ENCODE measurements at regions not wholly inside any gene's neighbourhood (a gene's known extent, or its start where the extent isn't known, plus 50 kb on each side); places are given as distances from the start of the nearest gene placed in this dataset.

DNA sequence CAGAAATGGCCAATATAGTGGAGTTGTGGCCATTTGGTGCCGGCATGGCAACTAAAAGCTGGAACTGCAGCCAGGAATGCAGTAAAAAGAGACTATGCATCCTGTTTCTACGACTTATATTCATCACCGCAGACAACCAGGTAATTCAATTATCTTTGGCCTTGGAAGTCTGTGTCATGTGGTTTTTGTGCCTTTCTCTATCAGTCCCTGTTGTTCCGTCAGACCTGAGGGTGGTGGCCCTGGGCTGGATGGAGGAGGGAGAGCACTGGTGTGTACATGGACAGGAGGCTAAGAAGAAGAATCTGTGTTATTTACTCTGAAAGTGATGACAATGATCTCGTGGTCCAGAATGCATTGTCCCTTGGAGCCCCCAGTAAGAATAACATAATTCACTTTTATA lies 852.6 kb downstream of the VRK1 start:
- H3K4me1 ChIP-seq (ENCODE audit: control insufficient read depth in 2 of 2, insufficient read depth in 1 of 2, low read depth in 1 of 2, low read length in 2 of 2) = peaks cover 0 to 2% of the 10 kb centered on the region in 2 donors
- WGBS, 2 donors (ENCODE audit: extremely low coverage in 2 of 2, insufficient read length in 2 of 2, insufficient replicate concordance in 1 of 2) = no CpG with 5 or more reads among the region's 5 CpGs
- no peak overlapping the region for H2AK5ac ChIP-seq (ENCODE audit: low read depth, low read length)
- no peak overlapping the region for H3K4ac ChIP-seq (ENCODE audit: low read length)
- no peak overlapping the region for H2AFZ ChIP-seq (ENCODE audit: low read length)
- no peak overlapping the region for H4K91ac ChIP-seq (ENCODE audit: low read depth, low read length, poor library complexity)
- no peaks in the 10 kb centered on the region for H3K36me3 ChIP-seq (replicated peaks in 1 of 2; ENCODE audit: control insufficient read depth in 2 of 2, insufficient read depth in 2 of 2, low read length in 2 of 2)
- no peak overlapping the region for H3K14ac ChIP-seq (ENCODE audit: low read length)
- no peak overlapping the region for H2BK15ac ChIP-seq (ENCODE audit: low read length)
- DNase-seq (ENCODE audit: low spot score) = no peak
- no peak overlapping the region for H2BK120ac ChIP-seq (ENCODE audit: low read depth, low read length)
- no peak overlapping the region for H2BK5ac ChIP-seq (ENCODE audit: low read length)
- H3K9me3 ChIP-seq (replicated peaks in 1 of 2; ENCODE audit: control insufficient read depth in 2 of 2, insufficient read depth in 1 of 2, low read depth in 1 of 2, low read length in 2 of 2) = no peaks in the 10 kb centered on the region
- H3K27ac ChIP-seq (replicated peaks; ENCODE audit: low read length) = no peak overlapping the region
- no peak overlapping the region for H3K9ac ChIP-seq (ENCODE audit: low read depth, low read length, poor library complexity)
- H3K27me3 ChIP-seq (ENCODE audit: control insufficient read depth in 3 of 3, insufficient read depth in 3 of 3, low read depth in 1 of 3, low read length in 3 of 3) = no peaks in the 10 kb centered on the region
- H3K4me2 ChIP-seq (ENCODE audit: insufficient read depth, low read length, poor library complexity, severe bottlenecking) = no peak overlapping the region
- H4K8ac ChIP-seq (ENCODE audit: low read depth, low read length) = no peak overlapping the region
- H2BK12ac ChIP-seq (ENCODE audit: low read length) = no peak overlapping the region
- H3K79me1 ChIP-seq (ENCODE audit: low read depth, low read length) = no peaks in the 10 kb centered on the region
- no peak overlapping the region for H3K4me3 ChIP-seq (ENCODE audit: low read length in 2 of 2)
- no peak overlapping the region for H3K18ac ChIP-seq (ENCODE audit: low read length)
- no peak overlapping the region for H3K23ac ChIP-seq (ENCODE audit: low read depth, low read length, poor library complexity)

DNA sequence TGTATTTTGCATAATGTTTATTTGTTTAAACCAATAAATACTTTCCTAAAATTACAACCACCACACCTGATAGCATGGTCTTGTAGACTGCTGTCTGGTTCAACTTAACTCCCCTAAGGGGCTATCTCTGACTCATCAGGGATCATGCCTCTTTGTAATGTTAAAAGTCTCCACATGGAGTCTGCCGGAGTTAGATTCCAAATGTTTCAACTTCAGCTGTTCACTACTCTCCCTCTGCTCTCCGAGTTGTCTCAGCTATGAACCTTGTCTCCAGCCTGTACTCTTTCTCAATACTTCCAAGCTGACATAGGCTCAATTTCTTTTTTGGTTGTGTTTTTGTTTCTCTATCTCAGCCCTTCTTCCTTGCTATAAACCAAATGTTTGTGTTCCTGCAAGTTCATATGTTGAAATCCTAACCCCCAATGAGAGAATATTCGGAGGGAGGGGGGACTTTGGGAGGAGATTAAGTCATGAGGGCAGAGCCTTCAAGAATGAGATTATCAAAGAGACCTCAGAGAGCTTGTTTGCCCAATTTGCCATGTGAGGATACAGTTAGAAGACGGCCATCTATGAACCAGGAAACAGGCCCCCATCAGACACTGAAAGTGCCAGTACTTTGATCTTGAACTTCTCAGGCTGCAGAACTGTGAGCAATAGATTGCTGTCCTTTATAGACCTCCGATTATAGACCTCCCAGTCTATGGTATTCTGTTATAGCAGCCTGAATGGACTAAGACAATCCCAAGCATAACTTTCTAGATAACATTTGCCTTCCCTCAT lies 858.2 kb downstream of the VRK1 start:
- Histone ChIP-seq H2BK5ac (ENCODE audit: low read length) (no peak overlapping the region), H3K23ac (ENCODE audit: low read depth, low read length, poor library complexity) (no peak overlapping the region), H3K79me1 (ENCODE audit: low read depth, low read length) (no peaks in the 10 kb centered on the region), H3K14ac (ENCODE audit: low read length) (no peak overlapping the region), H4K91ac (ENCODE audit: low read depth, low read length, poor library complexity) (no peak overlapping the region), H3K4ac (ENCODE audit: low read length) (no peak overlapping the region), H2AFZ (ENCODE audit: low read length) (no peak overlapping the region), H3K9me3 (replicated peaks in 1 of 2; ENCODE audit: control insufficient read depth in 2 of 2, insufficient read depth in 1 of 2, low read depth in 1 of 2, low read length in 2 of 2) (no peaks in the 10 kb centered on the region), H3K4me1 (ENCODE audit: control insufficient read depth in 2 of 2, insufficient read depth in 1 of 2, low read depth in 1 of 2, low read length in 2 of 2) (peaks cover 0 to 4% of the 10 kb centered on the region in 2 donors), H2BK12ac (ENCODE audit: low read length) (no peak overlapping the region), H3K27ac (replicated peaks; ENCODE audit: low read length) (no peak overlapping the region), H2AK5ac (ENCODE audit: low read depth, low read length) (no peak overlapping the region), H3K9ac (ENCODE audit: low read depth, low read length, poor library complexity) (no peak overlapping the region), H3K4me3 (ENCODE audit: low read length in 2 of 2) (no peak overlapping the region), H3K36me3 (replicated peaks in 1 of 2; ENCODE audit: control insufficient read depth in 2 of 2, insufficient read depth in 2 of 2, low read length in 2 of 2) (no peaks in the 10 kb centered on the region), H3K18ac (ENCODE audit: low read length) (no peak overlapping the region), H4K8ac (ENCODE audit: low read depth, low read length) (no peak overlapping the region), H2BK120ac (ENCODE audit: low read depth, low read length) (no peak overlapping the region), H3K27me3 (ENCODE audit: control insufficient read depth in 3 of 3, insufficient read depth in 3 of 3, low read depth in 1 of 3, low read length in 3 of 3) (no peaks in the 10 kb centered on the region), H3K4me2 (ENCODE audit: insufficient read depth, low read length, poor library complexity, severe bottlenecking) (no peak overlapping the region), H2BK15ac (ENCODE audit: low read length) (no peak overlapping the region)
- no peak for DNase-seq (ENCODE audit: low spot score)
- no CpG with 5 or more reads among the region's 5 CpGs for WGBS, 2 donors (ENCODE audit: extremely low coverage in 2 of 2, insufficient read length in 2 of 2, insufficient replicate concordance in 1 of 2)

DNA sequence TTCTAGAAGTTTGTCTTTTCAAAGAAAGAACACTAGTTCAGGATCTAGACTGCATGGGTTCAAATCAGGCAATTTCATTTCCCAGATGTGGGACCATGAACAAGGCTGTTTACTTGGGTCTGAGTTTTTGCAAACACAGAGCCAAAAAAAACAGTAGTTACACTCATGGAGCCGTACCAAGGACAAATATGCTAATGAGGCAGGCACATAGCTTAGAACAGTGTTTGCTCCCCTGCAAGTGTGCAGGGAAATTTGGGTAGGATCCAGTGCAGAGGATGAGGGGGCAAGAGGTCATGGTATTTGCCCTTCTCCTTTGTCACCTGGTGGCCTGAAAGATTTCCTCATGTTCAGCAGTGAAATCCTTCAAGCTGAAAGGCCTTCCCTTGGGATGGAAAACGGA lies 860.4 kb downstream of the VRK1 start:
- Histone ChIP-seq H3K9ac (ENCODE audit: low read depth, low read length, poor library complexity) (no peak overlapping the region), H4K8ac (ENCODE audit: low read depth, low read length) (no peak overlapping the region), H2BK5ac (ENCODE audit: low read length) (no peak overlapping the region), H2BK15ac (ENCODE audit: low read length) (no peak overlapping the region), H3K23ac (ENCODE audit: low read depth, low read length, poor library complexity) (no peak overlapping the region), H3K18ac (ENCODE audit: low read length) (no peak overlapping the region), H2AFZ (ENCODE audit: low read length) (no peak overlapping the region), H4K91ac (ENCODE audit: low read depth, low read length, poor library complexity) (no peak overlapping the region), H3K4me1 (ENCODE audit: control insufficient read depth in 2 of 2, insufficient read depth in 1 of 2, low read depth in 1 of 2, low read length in 2 of 2) (peaks cover 0 to 4% of the 10 kb centered on the region in 2 donors), H3K4ac (ENCODE audit: low read length) (no peak overlapping the region), H3K4me3 (ENCODE audit: low read length in 2 of 2) (no peak overlapping the region), H2BK120ac (ENCODE audit: low read depth, low read length) (no peak overlapping the region), H3K79me1 (ENCODE audit: low read depth, low read length) (no peaks in the 10 kb centered on the region), H3K4me2 (ENCODE audit: insufficient read depth, low read length, poor library complexity, severe bottlenecking) (no peak overlapping the region), H2AK5ac (ENCODE audit: low read depth, low read length) (no peak overlapping the region), H3K27ac (replicated peaks; ENCODE audit: low read length) (no peak overlapping the region), H3K36me3 (replicated peaks in 1 of 2; ENCODE audit: control insufficient read depth in 2 of 2, insufficient read depth in 2 of 2, low read length in 2 of 2) (no peaks in the 10 kb centered on the region), H3K27me3 (ENCODE audit: control insufficient read depth in 3 of 3, insufficient read depth in 3 of 3, low read depth in 1 of 3, low read length in 3 of 3) (no peaks in the 10 kb centered on the region), H2BK12ac (ENCODE audit: low read length) (no peak overlapping the region), H3K14ac (ENCODE audit: low read length) (no peak overlapping the region), H3K9me3 (replicated peaks in 1 of 2; ENCODE audit: control insufficient read depth in 2 of 2, insufficient read depth in 1 of 2, low read depth in 1 of 2, low read length in 2 of 2) (no peaks in the 10 kb centered on the region)
- WGBS, 2 donors (ENCODE audit: extremely low coverage in 2 of 2, insufficient read length in 2 of 2, insufficient replicate concordance in 1 of 2) = no CpG with 5 or more reads among the region's 2 CpGs
- DNase-seq (ENCODE audit: low spot score) = no peak

DNA sequence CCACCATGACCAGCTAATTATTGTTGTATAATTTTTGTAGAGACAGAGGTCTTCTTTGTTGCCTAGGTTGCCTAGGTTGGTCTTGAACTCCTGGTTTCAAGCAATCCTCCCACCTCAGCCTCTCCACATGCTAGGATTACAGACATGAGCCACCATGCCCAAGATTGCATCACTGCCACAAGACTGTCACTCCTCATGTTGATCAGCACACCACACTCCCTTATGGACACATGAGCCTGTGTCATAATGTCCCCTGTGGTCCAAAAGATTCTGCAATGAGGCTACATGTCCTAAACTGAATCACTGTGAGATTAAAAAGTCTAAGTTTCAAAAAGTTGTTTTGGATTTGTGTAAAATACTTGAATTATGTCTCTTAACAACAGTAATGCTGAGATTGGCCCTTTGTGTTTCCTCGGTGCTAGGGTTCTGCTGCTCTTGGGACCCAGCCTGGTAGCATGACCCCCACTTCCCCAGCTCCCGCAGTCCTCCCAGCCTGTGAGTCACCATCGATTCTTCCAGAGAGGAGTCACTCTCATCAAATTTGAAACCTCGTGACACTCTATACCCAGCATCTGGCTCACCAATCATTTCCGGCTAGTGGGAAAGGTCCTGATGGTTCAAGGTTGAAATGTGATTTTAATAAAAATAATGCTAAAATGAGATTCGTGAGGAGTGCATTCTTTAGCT lies 890.9 kb downstream of the VRK1 start:
- no peak overlapping the region for H3K27ac ChIP-seq (replicated peaks; ENCODE audit: low read length)
- no peaks in the 10 kb centered on the region for H3K27me3 ChIP-seq (ENCODE audit: control insufficient read depth in 3 of 3, insufficient read depth in 3 of 3, low read depth in 1 of 3, low read length in 3 of 3)
- no peak overlapping the region for H3K14ac ChIP-seq (ENCODE audit: low read length)
- H3K36me3 ChIP-seq (replicated peaks in 1 of 2; ENCODE audit: control insufficient read depth in 2 of 2, insufficient read depth in 2 of 2, low read length in 2 of 2) = no peaks in the 10 kb centered on the region
- WGBS, 2 donors (ENCODE audit: extremely low coverage in 2 of 2, insufficient read length in 2 of 2, insufficient replicate concordance in 1 of 2) = no CpG with 5 or more reads among the region's 6 CpGs
- DNase-seq (ENCODE audit: low spot score) = no peak
- no peak overlapping the region for H2BK120ac ChIP-seq (ENCODE audit: low read depth, low read length)
- H3K4me1 ChIP-seq (ENCODE audit: control insufficient read depth in 2 of 2, insufficient read depth in 1 of 2, low read depth in 1 of 2, low read length in 2 of 2) = peaks cover 0 to 1% of the 10 kb centered on the region in 2 donors
- no peak overlapping the region for H4K8ac ChIP-seq (ENCODE audit: low read depth, low read length)
- H3K4me2 ChIP-seq (ENCODE audit: insufficient read depth, low read length, poor library complexity, severe bottlenecking) = no peak overlapping the region
- no peak overlapping the region for H2BK5ac ChIP-seq (ENCODE audit: low read length)
- H2BK12ac ChIP-seq (ENCODE audit: low read length) = no peak overlapping the region
- H3K18ac ChIP-seq (ENCODE audit: low read length) = peak overlapping the region; percentile 72
- H3K79me1 ChIP-seq (ENCODE audit: low read depth, low read length) = no peaks in the 10 kb centered on the region
- no peak overlapping the region for H4K91ac ChIP-seq (ENCODE audit: low read depth, low read length, poor library complexity)
- no peak overlapping the region for H3K9ac ChIP-seq (ENCODE audit: low read depth, low read length, poor library complexity)
- no peak overlapping the region for H3K4ac ChIP-seq (ENCODE audit: low read length)
- H3K9me3 ChIP-seq (replicated peaks in 1 of 2; ENCODE audit: control insufficient read depth in 2 of 2, insufficient read depth in 1 of 2, low read depth in 1 of 2, low read length in 2 of 2) = no peaks in the 10 kb centered on the region
- no peak overlapping the region for H2AFZ ChIP-seq (ENCODE audit: low read length)
- no peak overlapping the region for H3K23ac ChIP-seq (ENCODE audit: low read depth, low read length, poor library complexity)
- H3K4me3 ChIP-seq (ENCODE audit: low read length in 2 of 2) = no peak overlapping the region
- H2BK15ac ChIP-seq (ENCODE audit: low read length) = no peak overlapping the region
- no peak overlapping the region for H2AK5ac ChIP-seq (ENCODE audit: low read depth, low read length)
